ENCODE measurements at regions not wholly inside any gene's neighbourhood (a gene's known extent, or its start where the extent isn't known, plus 50 kb on each side); places are given as distances from the start of the nearest gene placed in this dataset.

DNA sequence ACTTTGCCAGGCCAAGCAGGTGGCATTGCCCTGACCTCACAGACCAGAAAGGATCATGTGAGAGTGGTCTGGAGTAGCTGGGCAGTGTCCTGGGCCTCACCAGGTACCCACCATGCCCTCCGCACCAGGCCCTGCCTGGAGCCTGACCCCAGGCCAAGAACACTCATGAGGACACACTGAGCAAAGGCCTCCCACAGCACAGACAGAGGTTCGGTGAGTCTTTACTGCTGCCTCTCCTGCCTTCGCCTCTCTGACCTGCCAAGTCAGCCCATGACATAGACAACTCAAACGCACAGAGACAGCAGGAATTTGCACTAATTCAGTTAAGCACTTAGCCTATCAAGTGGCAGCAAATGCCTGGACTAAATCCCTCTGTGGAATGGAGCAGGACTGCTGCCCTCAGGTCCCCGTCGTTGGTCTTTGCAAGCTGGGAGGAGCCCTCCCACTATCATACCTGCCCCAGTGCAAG is 62.5 kb downstream of the RHOB start:
- H3K27ac ChIP-seq: no peak overlapping the region
- TF ChIP-seq, protein P1, sequence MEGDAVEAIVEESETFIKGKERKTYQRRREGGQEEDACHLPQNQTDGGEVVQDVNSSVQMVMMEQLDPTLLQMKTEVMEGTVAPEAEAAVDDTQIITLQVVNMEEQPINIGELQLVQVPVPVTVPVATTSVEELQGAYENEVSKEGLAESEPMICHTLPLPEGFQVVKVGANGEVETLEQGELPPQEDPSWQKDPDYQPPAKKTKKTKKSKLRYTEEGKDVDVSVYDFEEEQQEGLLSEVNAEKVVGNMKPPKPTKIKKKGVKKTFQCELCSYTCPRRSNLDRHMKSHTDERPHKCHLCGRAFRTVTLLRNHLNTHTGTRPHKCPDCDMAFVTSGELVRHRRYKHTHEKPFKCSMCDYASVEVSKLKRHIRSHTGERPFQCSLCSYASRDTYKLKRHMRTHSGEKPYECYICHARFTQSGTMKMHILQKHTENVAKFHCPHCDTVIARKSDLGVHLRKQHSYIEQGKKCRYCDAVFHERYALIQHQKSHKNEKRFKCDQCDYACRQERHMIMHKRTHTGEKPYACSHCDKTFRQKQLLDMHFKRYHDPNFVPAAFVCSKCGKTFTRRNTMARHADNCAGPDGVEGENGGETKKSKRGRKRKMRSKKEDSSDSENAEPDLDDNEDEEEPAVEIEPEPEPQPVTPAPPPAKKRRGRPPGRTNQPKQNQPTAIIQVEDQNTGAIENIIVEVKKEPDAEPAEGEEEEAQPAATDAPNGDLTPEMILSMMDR (IDR thresholded peaks at IDR 0.05): no peak

DNA sequence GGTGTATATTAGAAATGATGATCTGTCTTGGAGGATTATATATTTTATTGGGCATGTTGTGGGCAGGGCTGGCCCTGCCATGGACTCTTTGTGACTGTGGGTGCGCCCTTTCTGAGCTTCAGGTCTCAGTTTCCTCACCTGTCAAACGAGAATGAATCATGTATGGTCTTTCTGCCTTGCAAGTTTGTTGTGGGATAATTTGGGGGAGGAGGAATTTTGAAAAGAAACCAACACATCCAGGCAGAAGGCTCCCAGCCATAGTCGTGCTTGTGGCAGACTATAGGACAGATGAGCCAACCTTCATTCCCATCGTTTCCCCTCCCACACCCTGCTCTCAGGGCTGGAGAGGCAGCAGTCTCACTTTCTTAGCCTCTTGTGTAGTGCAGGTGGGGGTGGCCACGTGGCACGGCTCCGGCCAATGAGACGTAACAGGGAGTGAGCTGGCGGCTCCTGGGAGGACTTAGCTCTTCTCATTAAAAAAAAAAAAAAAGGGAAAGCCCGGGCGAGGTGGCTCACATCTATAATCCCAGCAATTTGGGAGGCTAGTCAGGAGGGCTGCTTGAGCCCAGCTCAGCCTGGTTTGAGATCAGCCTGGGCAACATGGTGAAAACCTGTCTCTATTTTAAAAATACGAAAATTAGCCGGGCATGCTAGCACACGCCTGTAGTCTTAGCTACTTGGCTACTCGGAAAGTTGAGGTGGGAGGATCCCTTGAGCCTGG is 63.1 kb downstream of the RHOB start:
- no peak for DNase-seq (ENCODE audit: low spot score)
- Histone ChIP-seq H3K27ac (no peak overlapping the region), H3K4me3 (no peak overlapping the region)
- TF ChIP-seq, protein P1 (IDR thresholded peaks at IDR 0.05): no peak

More for the DNA sequence above, 62.5 kb downstream of the RHOB start:
- DNase-seq (ENCODE audit: low spot score): no peak
- H3K4me3 ChIP-seq: no peak overlapping the region

DNA sequence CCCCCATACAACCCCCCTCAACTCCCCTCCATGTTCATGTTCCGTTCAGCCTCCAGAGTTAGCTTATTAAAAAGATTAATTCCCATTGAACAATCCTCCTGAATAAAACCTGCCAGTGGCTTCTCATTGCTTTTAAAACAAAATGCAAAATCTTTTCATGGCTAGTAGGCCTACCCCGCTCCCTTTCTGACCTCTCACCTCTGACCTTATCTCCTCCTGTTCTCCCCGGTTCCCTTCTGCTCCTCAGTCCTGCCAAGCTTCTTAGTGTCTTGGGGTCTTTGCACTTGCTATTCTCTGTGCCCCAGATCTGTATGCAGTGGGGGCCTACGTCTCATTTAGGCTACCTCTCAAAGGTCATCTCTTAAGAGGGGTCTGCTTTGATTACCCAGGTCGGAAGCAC is 64.3 kb downstream of the RHOB start:
- Histone ChIP-seq H3K4me3 (no peak overlapping the region), H3K27ac (no peak overlapping the region)
- DNase-seq (ENCODE audit: low spot score): no peak
- TF ChIP-seq, protein P1 (IDR thresholded peaks at IDR 0.05): no peak

DNA sequence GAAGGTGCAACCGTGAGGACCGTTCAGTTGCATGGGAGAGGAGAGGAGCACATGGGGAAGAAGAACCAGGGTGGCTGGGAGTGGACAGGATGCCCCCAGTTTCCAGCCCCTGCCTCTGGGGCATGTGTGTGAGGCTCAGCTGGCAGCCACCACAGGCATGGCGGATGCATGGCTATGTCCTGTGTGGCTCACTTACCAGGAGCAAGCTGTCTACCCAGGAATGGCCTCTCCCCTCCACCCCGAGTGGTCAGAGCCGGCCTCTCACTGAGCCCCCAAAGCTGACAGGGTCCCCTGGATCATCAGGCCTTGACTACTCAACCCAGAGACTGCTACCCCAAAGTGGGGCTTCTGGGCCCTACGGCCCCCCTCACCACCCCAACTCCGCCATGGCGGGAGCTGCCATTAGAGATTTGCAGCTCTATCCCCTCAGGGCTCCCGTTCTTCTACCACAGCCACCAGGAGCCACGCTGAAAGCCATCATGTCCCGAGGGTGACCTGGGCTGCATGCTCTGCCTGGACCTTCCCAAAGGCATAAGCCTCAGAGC is 65.3 kb downstream of the RHOB start:
- no peak for DNase-seq (ENCODE audit: low spot score)

DNA sequence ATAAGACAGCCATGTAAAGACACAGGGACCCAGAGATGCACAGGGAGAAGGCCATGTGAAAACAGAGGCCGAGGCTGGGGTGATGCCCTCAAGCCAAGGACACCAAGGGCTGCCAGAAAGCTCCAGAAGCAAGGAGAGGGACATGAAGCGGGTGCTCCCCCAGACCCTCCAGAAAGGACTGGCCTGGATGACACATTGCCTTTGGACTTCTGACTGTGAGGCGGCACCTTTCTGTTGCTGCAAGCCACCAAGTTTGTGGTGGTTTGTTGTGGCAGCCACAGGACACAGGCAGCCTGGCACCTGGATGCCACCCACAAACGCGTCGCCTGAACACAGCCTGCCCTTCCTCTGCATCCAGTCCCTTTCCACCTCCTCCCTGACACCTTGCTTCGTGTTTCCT is 67.1 kb downstream of the RHOB start:
- Histone ChIP-seq H3K4me3 (no peak overlapping the region), H3K27ac (no peak overlapping the region)
- TF ChIP-seq, protein P1 (IDR thresholded peaks at IDR 0.05): no peak
- no peak for DNase-seq (ENCODE audit: low spot score)

More for the DNA sequence above, 65.3 kb downstream of the RHOB start:
- Histone ChIP-seq H3K27ac (no peak overlapping the region), H3K4me3 (no peak overlapping the region)
- TF ChIP-seq, protein P1 (IDR thresholded peaks at IDR 0.05): no peak

DNA sequence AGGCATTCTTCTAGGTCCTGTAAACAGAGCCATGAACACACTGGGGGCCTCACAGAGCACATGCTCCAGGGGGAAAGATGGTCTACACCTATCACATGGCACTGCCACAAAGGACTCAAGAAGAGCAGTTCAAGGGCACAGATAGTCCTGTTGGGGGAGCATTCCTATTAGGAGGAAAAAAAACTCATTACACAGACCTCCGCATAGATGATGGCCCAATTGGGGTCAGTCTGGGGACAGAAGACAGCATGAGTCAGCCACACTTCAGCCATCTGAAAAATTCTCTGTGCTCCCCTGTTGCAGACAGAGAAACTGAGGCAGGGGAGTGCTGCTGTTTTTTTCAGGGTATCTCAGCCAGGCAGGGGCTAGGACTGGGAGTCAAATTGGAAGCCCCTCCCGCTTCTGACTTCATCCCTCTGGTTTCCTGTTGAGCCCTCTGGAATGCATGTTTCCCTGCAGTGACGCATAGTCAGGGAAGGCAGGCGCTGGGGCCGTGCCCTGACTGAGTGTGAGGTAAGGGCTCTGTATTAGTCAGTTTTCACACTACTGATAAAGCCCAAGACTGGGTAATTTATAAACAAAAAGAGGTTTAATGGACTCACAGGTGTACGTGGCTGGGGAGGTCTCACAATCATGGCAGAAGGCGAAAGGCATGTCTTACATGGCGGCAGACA is 67.9 kb downstream of the RHOB start:
- H3K27ac ChIP-seq: peak overlapping the region in 1 of 2 donors; percentile 45
- DNase-seq (ENCODE audit: low spot score): no peak
- H3K4me3 ChIP-seq: no peak overlapping the region
- TF ChIP-seq, protein P1 (IDR thresholded peaks at IDR 0.05): no peak
